Endothelial cell of umbilical vein (primary cell): ENCODE measurements at regions not wholly inside any gene's neighbourhood (a gene's known extent, or its start where the extent isn't known, plus 50 kb on each side); places are given as distances from the start of the nearest gene placed in this dataset.

Experiments used
- BruUV-seq: library from RNA; stranded (reverse); fragments of 400-500 nt; replicated peaks from 2 replicates; lab custom pipeline; 2021; lab: Mats Ljungman, UMichigan
- CTCF ChIA-PET: fragments of 300-600, 350-600 bp; sonication (Branson Sonifier 250); formaldehyde crosslinking; loops from one replicate; lab custom pipeline; 2021; ENCODE audit warnings: antibody characterized with exemption, inconsistent platforms; lab: Charles Lee
- POLR2A ChIA-PET: fragments of 300-600, 350-600 bp; sonication (Branson Sonifier 250); formaldehyde crosslinking; loops from one replicate; lab custom pipeline; 2021; ENCODE audit warnings: antibody characterized with exemption, inconsistent platforms; lab: Charles Lee
- DNase-seq: peaks from one replicate; pipeline ENCODE4 v3.0.0-alpha.2; 2011; ENCODE audit warnings: low read depth, low spot score
- FAIRE-seq: peaks from 2 replicates; lab custom pipeline; 2011; peaks lifted over from hg19 to GRCh38; lab: Jason Lieb, UNC
- H2AFZ ChIP-seq: 2 replicates; pipeline ENCODE4 v1.6.0; 2012; ENCODE audit warnings: low read depth, low read length, control low read depth, inconsistent platforms
- H3K27ac ChIP-seq: 2 replicates; pipeline ENCODE4 v1.5.1; 2011; ENCODE audit warnings: low read depth, mild to moderate bottlenecking, control low read depth, low read length, moderate library complexity; ENCODE audit not compliant: insufficient read depth
- H3K27me3 ChIP-seq, 2 experiments: 2 replicates each; pipeline versions ENCODE4 v1.6.0 to v1.6.1; 2011; ENCODE audit warnings: low read length in 2 of 2, mixed read lengths in 1 of 2; ENCODE audit not compliant: control insufficient read depth in 2 of 2, insufficient read depth in 2 of 2
- H3K36me3 ChIP-seq, 2 experiments: 2 replicates in 1 of 2; 3 replicates in 1 of 2; pipeline ENCODE4 v1.5.1; 2011; ENCODE audit warnings: low read length in 2 of 2, mild to moderate bottlenecking in 1 of 2, moderate library complexity in 1 of 2; ENCODE audit not compliant: control insufficient read depth in 2 of 2, insufficient read depth in 2 of 2; ENCODE audit errors: extremely low read depth in 1 of 2
- H3K4me1 ChIP-seq: 3 replicates; pipeline ENCODE4 v1.5.1; 2011; ENCODE audit warnings: mild to moderate bottlenecking, low read length; ENCODE audit not compliant: control insufficient read depth, insufficient read depth; ENCODE audit errors: extremely low read depth
- H3K4me2 ChIP-seq: 2 replicates; pipeline ENCODE4 v1.6.1; 2011; ENCODE audit warnings: low read length, control low read depth, mixed read lengths; ENCODE audit not compliant: insufficient read depth
- H3K4me3 ChIP-seq, 3 experiments: fragments of 200-600 bp in 1 of 3; sonication (generic), shearing (Covaris generic) in 1 of 3; replicated peaks in 1 of 3; 2 replicates each; pipeline ENCODE4 v1.5.1; 2011 to 2016; ENCODE audit warnings: control low read depth in 3 of 3, low read length in 3 of 3, mild to moderate bottlenecking in 2 of 3, inconsistent platforms in 1 of 3, low read depth in 1 of 3, moderate library complexity in 1 of 3; ENCODE audit not compliant: insufficient read depth in 1 of 3
- H3K79me2 ChIP-seq: 2 replicates; pipeline ENCODE4 v1.6.0; 2012; ENCODE audit warnings: low read length, inconsistent platforms; ENCODE audit not compliant: control insufficient read depth, insufficient read depth
- H3K9ac ChIP-seq: replicated peaks from 2 replicates; pipeline ENCODE3; 2011; ENCODE audit warnings: low read length, control low read depth; ENCODE audit not compliant: insufficient read depth; ENCODE audit errors: extremely low read depth
- H3K9me1 ChIP-seq: replicated peaks from 3 replicates; pipeline ENCODE4 v1.6.0; 2011; ENCODE audit warnings: mild to moderate bottlenecking, low read length; ENCODE audit not compliant: control insufficient read depth, insufficient read depth; ENCODE audit errors: extremely low read depth
- H3K9me3 ChIP-seq: replicated peaks from 2 replicates; pipeline ENCODE4 v1.5.1; 2012; ENCODE audit warnings: low read length, inconsistent platforms; ENCODE audit not compliant: control insufficient read depth, insufficient read depth
- H4K20me1 ChIP-seq: replicated peaks from 2 replicates; pipeline ENCODE3; 2011; ENCODE audit warnings: mild to moderate bottlenecking, low read length; ENCODE audit not compliant: control insufficient read depth, insufficient read depth; ENCODE audit errors: extremely low read depth
- CTCF ChIP-seq, 2 donors: IDR thresholded peaks; 1 replicate in 1 of 2; 2 replicates in 1 of 2; pipeline ENCODE4 v1.5.1; 2011; ENCODE audit warnings: low read length in 2 of 2, mild to moderate bottlenecking in 2 of 2, moderate library complexity in 2 of 2, control low read depth in 1 of 2, inconsistent platforms in 1 of 2, low read depth in 1 of 2; ENCODE audit not compliant: insufficient read depth in 1 of 2; ENCODE audit errors: extremely low read depth in 1 of 2
- EZH2 ChIP-seq: IDR thresholded peaks from 2 replicates; pipeline ENCODE4 v1.6.1; 2012; ENCODE audit warnings: borderline replicate concordance, low read depth, mild to moderate bottlenecking, moderate library complexity, low read length, inconsistent platforms; ENCODE audit not compliant: severe bottlenecking
- FOS ChIP-seq: IDR thresholded peaks from 2 replicates; pipeline ENCODE4 v1.6.1; 2011; ENCODE audit warnings: mild to moderate bottlenecking, low read length, moderate library complexity, borderline replicate concordance; ENCODE audit not compliant: insufficient read depth
- GATA2 ChIP-seq: IDR thresholded peaks from 2 replicates; pipeline ENCODE4 v1.7.0; 2011; ENCODE audit warnings: low read depth, mild to moderate bottlenecking, moderate library complexity, mixed read lengths, low read length; ENCODE audit not compliant: insufficient read length, insufficient read depth
- JUN ChIP-seq: IDR thresholded peaks from 2 replicates; pipeline ENCODE4 v1.6.1; 2011; ENCODE audit warnings: borderline replicate concordance, low read depth; ENCODE audit not compliant: insufficient read length, insufficient read depth
- MAX ChIP-seq: IDR thresholded peaks from 2 replicates; pipeline ENCODE4 v1.6.1; 2011; ENCODE audit not compliant: insufficient read depth, insufficient read length
- MYC ChIP-seq: IDR thresholded peaks from one replicate; pipeline ENCODE4 v1.6.1; 2011; ENCODE audit warnings: mild to moderate bottlenecking, low read depth, low read length
- POLR2A ChIP-seq: IDR thresholded peaks from 2 replicates; pipeline ENCODE4 v1.6.1; 2012; ENCODE audit warnings: low read depth, mild to moderate bottlenecking, control low read depth, low read length
- POLR2AphosphoS5 ChIP-seq: IDR thresholded peaks from 2 replicates; pipeline ENCODE4 v1.6.1; 2012; ENCODE audit warnings: low read depth, mild to moderate bottlenecking, control low read depth, low read length, moderate library complexity; ENCODE audit not compliant: insufficient read depth
- dilution Hi-C: fragments of 300-500 bp; cut with MboI; formaldehyde crosslinking; loops from one replicate; pipeline ENCODE4 v1.15.0; 2019; ENCODE audit warnings: low sequenced_read_pairs; ENCODE audit not compliant: extremely low pct_ligation_motif_present
- intact Hi-C: fragments of 100-400 bp; cut with micrococcal nuclease; formaldehyde crosslinking; loops from one replicate; pipeline ENCODE4 v1.10.0; 2022

GRCh38 chr6:145247692-145248419 lies 487.5 kb downstream of the EPM2A start:
- intact Hi-C loops (no loop called here), dilution Hi-C loops (no loop called here)
- Histone ChIP-seq H3K9me3 (no peaks in the 10 kb centered on the region), H3K27ac (no peak overlapping the region), H3K4me1 (no peaks in the 10 kb centered on the region), H3K27me3 (no peaks in the 10 kb centered on the region), H3K9ac (no peak overlapping the region), H3K4me3 (no peak overlapping the region), H3K36me3 (no peaks in the 10 kb centered on the region), H2AFZ (no peak overlapping the region), H3K4me2 (no peak overlapping the region), H3K79me2 (no peaks in the 10 kb centered on the region), H3K9me1 (no peaks in the 10 kb centered on the region), H4K20me1 (no peaks in the 10 kb centered on the region)
- FAIRE-seq (no peak), DNase-seq (peak; percentile 10)
- CTCF ChIA-PET: no interaction called here
- no TSS peak for BruUV-seq
- POLR2A ChIA-PET: no interaction called here
- TF ChIP-seq FOS (no peak), MYC (no peak), MAX (no peak), JUN (no peak), GATA2 (no peak), POLR2A (no peak), CTCF (IDR thresholded peaks at IDR 0.05; ENCODE audit: extremely low read depth in 1 of 2, insufficient read depth in 1 of 2, low read depth in 1 of 2, low read length in 2 of 2) (no peak), POLR2AphosphoS5 (no peak), EZH2 (no peak)
